DMS79 treated with DMSO at 0.1 percent for 48 hours (cell line): ENCODE measurements at regions not wholly inside any gene's neighbourhood (a gene's known extent, or its start where the extent isn't known, plus 50 kb on each side); places are given as distances from the start of the nearest gene placed in this dataset.
"Not testable (repeated sequence)": the region's sequence is repeated elsewhere in the genome, so short reads cannot be mapped to it uniquely, and the experiment has no call there.

Source experiments
- DNase-seq: peaks from one replicate; lab custom pipeline; 2025; lab: John Stamatoyannopoulos, UW

- DNase-seq = peak; percentile 66
Measured at GRCh38 chr9:12997009-12997408, 222.2 kb downstream of the LURAP1L start.

DNA sequence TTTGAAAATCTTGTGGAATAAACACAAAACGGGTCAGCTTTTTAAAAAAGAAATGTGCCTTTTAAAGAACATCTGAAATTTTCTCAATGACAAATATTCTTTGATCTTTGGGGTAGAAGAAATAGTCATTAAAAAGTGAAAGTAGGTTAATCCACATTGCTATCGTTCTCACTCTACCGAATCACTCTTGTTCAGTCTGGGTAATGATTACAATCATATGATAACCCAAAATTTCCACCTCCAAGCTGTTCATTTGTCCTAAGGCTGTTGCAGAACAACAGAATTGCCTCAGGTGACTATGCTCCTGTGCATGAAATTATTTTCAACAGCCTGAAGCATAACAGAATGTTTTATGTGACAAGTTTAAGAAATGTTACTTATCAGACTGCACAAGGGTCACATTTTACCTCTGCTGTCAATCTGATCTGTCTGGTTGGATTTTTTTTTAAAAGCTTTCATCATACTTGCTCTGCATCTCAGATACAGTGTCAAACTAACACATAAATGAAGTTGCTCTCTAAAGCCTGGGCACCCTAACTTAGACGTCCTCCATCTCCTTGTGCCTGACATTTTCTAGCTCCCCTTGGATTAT lies 227.3 kb downstream of the LURAP1L start:
- no peak for DNase-seq

DNA sequence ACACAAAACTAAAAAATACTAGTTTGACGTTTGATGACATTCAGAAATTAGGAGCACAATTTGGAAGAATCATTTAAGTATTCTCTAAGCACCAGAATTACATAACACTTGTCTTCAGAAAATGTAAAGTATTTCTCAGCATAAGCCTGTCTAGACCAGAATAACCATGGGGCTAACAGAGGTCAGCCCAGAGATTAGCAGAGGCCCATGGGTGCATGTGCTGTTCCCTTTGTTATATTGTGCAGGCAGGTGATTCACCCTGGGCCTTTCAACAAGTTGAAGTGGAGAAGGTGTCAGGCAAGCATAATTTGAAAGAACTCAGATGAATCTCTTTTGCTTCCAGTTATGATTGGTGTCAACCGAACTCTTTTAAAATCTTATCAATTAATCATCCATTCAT lies 227.9 kb downstream of the LURAP1L start:
- DNase-seq = no peak

- no peak for DNase-seq
Measured at GRCh38 chr9:13009871-13010270, 235.1 kb downstream of the LURAP1L start.

DNA sequence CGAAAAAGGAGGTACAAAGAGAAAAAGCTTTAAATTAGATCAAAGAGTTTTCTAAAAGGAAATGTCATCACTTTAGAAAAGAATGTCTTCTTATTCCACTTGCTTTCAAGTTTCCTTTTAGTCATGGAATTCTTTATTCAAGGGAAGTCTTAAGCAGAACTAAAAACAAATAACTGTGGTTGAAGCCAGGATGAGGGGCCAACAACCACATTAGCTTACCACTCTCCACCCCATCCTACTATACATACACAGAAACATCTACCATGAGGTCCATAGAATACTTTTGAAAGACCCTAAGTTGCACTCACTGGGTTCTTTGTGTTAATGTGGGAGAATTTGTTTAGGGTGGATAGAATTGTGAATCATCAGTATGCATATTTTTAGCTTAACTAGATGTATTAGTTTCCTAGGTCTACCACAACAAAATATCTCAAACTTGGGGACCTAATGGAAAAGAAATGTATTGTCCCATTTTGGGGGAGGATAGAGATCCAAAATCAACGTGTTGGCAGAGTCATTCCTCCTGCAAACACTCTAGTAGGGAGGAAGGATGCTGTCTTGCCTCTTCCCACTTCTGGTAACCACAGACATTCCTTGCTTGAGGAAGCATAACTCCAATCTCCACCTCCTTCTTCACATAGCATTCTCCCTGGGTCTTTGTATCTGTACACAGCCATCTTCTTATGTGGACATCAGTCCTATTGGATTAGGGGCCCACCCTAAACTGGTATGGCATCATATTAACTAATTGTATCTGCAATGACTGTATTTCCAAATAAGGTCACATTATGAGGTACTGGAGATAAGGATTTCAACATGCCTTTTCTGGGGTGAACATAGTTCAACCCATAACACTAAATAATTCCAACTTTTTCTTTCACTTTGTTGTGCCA lies 239.4 kb downstream of the LURAP1L start:
- no peak for DNase-seq

- DNase-seq = no peak
Measured at GRCh38 chr9:13017260-13017659, 242.4 kb downstream of the LURAP1L start.

GRCh38 chr9:13020146-13021040 lies 245.6 kb downstream of the LURAP1L start:
- DNase-seq = no peak

- no peak for DNase-seq
Measured at GRCh38 chr9:13022756-13023155, 247.9 kb downstream of the LURAP1L start.

GRCh38 chr9:13023498-13023897 lies 248.7 kb downstream of the LURAP1L start:
- DNase-seq = no peak

GRCh38 chr9:13026956-13027355 lies 252.1 kb downstream of the LURAP1L start:
- no peak for DNase-seq

GRCh38 chr9:13027879-13028278 lies 251.6 kb downstream of the MPDZ start:
- no peak for DNase-seq

DNA sequence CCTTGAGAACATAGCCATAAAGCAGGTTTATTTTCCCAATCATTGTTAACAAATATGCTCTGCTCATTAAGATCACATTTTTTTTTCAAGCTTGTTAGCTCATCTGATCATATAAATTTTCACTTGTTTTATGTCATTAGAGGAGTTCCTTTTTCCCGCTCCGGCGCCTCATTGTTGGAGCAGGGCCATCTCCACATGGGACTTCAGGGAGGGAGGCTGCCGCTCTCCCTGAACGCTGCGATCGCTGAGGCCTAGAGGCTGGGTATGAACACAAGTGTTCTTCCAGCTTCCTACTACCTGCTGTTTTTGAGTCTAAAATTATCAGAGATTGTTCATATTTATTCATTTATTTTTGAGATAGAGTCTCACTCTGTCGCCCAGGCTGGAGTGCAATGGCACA lies 246.9 kb downstream of the MPDZ start:
- DNase-seq = no peak

DNA sequence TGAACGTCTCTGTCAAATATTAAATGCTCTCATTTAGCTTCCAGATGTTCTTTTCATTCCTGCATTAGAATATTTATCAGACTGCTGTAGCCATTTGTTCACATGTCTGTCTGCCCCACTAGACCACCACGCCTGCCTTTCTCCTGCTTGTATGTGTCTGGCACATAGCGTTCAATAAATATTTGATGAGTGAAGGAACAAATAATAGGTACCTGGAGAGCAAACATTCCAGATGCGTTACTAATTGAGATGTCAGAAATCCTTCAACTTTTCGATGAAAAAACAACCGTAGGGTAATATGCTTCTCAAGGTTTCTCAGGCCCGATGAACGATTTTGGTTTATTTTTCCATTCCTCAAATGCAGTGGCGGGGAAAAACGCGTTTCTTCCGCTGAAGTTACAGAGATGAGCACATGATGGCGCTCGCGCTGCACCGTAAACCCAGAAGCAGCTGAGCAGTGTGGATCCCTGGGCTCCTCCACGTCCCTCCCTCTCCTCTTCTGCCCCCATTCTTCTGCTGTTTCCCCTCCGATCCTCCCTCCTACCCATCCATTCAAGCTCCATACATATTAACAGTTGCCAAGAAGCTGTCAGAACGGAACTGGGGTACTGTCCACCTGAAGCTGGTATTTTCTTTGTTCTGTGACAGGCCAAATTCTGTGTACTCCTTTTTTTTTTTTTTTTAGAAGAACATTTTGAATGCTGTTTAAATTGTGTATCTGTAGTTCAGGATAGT lies 245.4 kb downstream of the MPDZ start:
- DNase-seq = peak; percentile 86

GRCh38 chr9:13034694-13035002 lies 244.8 kb downstream of the MPDZ start:
- peak; percentile 64 for DNase-seq

- no peak for DNase-seq
Measured at GRCh38 chr9:13035822-13036221, 243.7 kb downstream of the MPDZ start.

GRCh38 chr9:13037808-13038207 lies 241.7 kb downstream of the MPDZ start:
- not testable (repeated sequence) for DNase-seq

- DNase-seq = no peak
Measured at GRCh38 chr9:13047827-13048587, 231.5 kb downstream of the MPDZ start.

DNA sequence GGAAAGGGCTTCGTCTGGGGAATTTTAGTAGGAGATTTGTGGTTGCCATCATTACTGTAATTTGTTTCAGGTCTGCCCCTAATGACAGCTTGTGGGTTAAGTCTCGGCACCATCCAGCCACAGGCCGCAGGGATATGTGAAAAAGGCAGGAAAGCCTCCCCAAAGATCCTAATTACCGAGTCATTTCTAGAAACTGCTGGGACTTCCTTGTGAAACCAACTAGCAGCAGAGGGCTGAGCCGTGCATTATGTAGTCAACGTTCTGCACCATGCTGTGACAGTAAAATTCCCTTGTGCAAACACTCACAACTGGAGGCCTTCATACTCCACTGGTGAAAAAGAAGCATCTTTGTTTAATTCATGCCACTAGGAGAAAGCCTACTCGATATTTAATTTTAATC lies 230.3 kb downstream of the MPDZ start:
- no peak for DNase-seq

- no peak for DNase-seq
Measured at GRCh38 chr9:13053504-13053903, 226.0 kb downstream of the MPDZ start.

GRCh38 chr9:13054389-13054788 lies 225.1 kb downstream of the MPDZ start:
- no peak for DNase-seq
